Adipocyte (in vitro differentiated cells): ENCODE measurements at regions not wholly inside any gene's neighbourhood (a gene's known extent, or its start where the extent isn't known, plus 50 kb on each side); places are given as distances from the start of the nearest gene placed in this dataset.
"Not testable (repeated sequence)": the region's sequence is repeated elsewhere in the genome, so short reads cannot be mapped to it uniquely, and the experiment has no call there.

Experiments used
- DNase-seq: peaks from one replicate; pipeline ENCODE4 v3.0.0-alpha.2; 2015; ENCODE audit warnings: low read depth
- H3K27me3 ChIP-seq: replicated peaks from 2 replicates; pipeline ENCODE4 v1.7.0; 2013; ENCODE audit warnings: mild to moderate bottlenecking, low read length, moderate library complexity; ENCODE audit not compliant: control insufficient read depth, insufficient read depth
- H3K36me3 ChIP-seq: 2 replicates; pipeline ENCODE4 v1.7.0; 2013; ENCODE audit warnings: low read length, mild to moderate bottlenecking, moderate library complexity; ENCODE audit not compliant: control insufficient read depth, insufficient read depth, severe bottlenecking
- H3K4me1 ChIP-seq: 2 replicates; pipeline ENCODE4 v1.7.0; 2013; ENCODE audit warnings: mild to moderate bottlenecking, low read length, moderate library complexity; ENCODE audit not compliant: control insufficient read depth, insufficient read depth
- H3K4me3 ChIP-seq: 2 replicates; pipeline ENCODE4 v1.7.0; 2013; ENCODE audit warnings: mild to moderate bottlenecking, low read length, moderate library complexity
- H3K9ac ChIP-seq: 2 replicates; pipeline ENCODE4 v1.7.0; 2013; ENCODE audit warnings: mild to moderate bottlenecking, low read length, moderate library complexity
- H3K9me3 ChIP-seq: 2 replicates; pipeline ENCODE4 v1.7.0; 2013; ENCODE audit warnings: mild to moderate bottlenecking, low read length, moderate library complexity; ENCODE audit not compliant: control insufficient read depth

DNA sequence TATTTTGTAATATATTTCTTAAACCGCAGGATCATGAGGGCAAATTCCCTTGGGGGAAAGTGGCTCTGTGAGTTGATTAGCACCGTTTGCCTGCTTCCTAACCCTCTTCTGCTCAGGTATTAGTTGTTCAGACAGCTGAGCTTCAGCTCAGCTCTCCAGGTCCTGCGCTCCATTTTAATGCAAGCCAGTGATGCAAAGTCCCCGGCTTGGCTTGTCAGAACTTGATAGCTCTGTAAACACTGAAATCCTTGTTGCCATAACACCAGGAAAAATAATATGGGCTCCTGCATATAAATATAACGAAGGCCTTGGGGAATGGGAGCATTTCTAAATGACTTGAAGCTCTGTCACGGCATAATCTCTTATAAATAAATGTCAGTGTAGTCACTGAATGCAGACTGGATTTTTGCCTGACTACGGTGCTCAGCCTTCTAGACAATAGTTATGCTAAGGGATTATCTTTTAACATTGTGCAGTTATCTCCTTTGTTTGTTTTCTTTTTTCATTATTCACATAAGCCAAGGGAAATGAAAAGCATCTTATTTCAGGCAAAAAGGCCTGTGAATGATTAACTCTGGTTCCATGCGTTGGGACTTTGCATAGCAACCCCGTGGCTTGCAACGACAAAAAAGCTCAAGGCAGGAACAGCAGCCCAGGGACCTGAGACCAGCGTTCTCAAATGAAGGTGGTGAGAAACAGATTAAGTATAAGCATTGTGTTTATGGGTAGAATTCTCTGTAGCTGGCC is 253.2 kb downstream of the SPRY1 start:
- Histone ChIP-seq H3K9ac (peak overlapping the region; percentile 59), H3K4me1 (peaks cover 46% of the 10 kb centered on the region), H3K27me3 (no peaks in the 10 kb centered on the region), H3K9me3 (no peaks in the 10 kb centered on the region), H3K4me3 (peak overlapping the region; percentile 54), H3K36me3 (no peaks in the 10 kb centered on the region)
- DNase-seq = peak; percentile 96

DNA sequence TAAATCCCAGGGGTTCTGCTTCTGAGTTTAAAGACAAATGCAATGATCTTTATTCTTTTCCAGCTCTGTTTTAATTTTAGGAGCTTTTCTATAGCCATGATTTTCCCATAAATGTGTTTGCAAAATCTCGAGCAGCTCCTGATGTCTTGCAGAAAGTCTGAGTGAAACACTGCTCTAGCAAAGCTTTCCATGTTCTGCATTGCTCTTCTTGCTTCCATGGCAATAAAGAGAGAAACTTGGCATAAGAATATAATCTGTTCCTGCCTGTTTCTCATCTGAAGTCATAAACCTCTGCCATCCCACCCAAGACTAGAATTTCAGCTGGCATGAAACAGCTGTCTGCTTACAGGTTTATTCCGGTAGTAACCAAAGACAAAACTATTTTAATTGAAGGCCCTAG is 254.5 kb downstream of the SPRY1 start:
- Histone ChIP-seq H3K4me3 (peak overlapping the region; percentile 54), H3K36me3 (no peaks in the 10 kb centered on the region), H3K27me3 (no peaks in the 10 kb centered on the region), H3K4me1 (peaks cover 46% of the 10 kb centered on the region), H3K9ac (peak overlapping the region; percentile 17), H3K9me3 (peaks cover 8% of the 10 kb centered on the region)
- peak; percentile 84 for DNase-seq

DNA sequence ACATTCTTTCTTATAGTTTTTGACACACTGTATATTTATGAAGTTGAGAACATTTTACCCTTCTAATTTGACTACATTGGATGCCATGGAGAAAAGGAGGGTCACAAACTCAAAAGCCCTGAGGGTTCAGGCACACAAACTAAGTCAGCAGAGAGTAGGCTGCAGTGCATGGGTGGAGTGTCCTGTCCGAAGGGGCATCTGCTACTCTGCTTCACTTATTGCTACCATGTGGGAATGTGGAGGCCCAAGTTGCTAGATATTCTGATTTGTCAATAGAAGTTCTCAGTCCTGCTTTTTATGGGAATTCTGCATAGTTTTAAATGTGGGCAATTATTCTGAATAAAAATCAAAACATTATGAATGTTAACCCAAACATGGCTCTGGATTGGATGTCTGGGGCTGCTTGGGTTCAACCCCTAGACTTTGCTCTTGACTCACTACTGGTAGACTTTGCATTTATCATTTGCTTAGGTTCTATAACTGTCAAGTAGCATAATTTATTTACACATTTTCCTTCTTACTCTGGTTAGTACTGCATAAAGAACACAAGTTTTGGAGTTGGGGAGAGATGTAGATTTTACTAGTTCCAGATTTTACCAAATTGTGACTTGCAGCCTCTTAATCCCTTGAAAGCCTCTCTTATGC is 255.1 kb downstream of the SPRY1 start:
- H3K9ac ChIP-seq = no peak overlapping the region
- no peaks in the 10 kb centered on the region for H3K27me3 ChIP-seq
- H3K4me3 ChIP-seq = no peak overlapping the region
- no peaks in the 10 kb centered on the region for H3K36me3 ChIP-seq
- DNase-seq = peak; percentile 84
- peaks cover 14% of the 10 kb centered on the region for H3K9me3 ChIP-seq
- peaks cover 46% of the 10 kb centered on the region for H3K4me1 ChIP-seq

DNA sequence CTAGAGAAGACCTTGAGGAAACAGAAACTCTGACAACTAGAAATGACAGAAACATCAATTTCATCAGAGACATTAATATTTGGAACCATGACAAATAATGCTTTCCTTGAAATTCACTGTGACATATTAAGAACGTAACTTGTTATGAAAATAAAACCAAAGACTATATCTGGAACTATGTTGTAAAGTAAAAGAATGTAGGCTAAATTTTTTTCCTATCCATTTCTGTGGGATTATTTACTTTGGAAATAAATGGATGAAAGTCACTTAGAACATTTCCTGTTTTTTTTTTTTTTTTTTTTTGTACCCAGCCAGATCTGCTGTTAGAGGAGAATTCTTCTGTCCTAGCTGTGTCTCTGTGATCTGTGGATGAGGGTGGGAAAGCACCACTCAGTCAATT is 255.9 kb downstream of the SPRY1 start:
- Histone ChIP-seq H3K36me3 (no peaks in the 10 kb centered on the region), H3K4me1 (peaks cover 51% of the 10 kb centered on the region), H3K27me3 (no peaks in the 10 kb centered on the region), H3K9me3 (peaks cover 14% of the 10 kb centered on the region), H3K4me3 (no peak overlapping the region), H3K9ac (no peak overlapping the region)
- DNase-seq = peak; percentile 42

DNA sequence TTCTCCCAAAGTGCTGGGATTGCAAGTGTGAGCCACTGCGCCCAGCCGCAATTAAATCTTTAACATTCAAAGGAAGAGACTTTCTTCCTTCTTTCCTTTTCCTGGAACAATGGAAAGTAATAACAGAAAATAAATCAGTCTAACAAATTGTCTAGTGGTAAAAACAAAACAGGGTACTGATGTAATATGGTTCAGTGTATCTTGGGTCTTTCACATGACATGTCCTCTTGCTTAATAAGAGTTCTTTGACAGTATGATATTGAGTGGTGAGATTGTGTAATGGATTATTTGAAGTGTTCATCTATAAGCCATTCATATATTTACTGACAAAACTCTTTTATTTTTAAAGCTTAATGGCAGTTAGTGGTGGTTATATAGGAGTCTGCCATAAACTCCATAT is 256.6 kb downstream of the SPRY1 start:
- H3K36me3 ChIP-seq = no peaks in the 10 kb centered on the region
- H3K27me3 ChIP-seq = no peaks in the 10 kb centered on the region
- H3K9ac ChIP-seq = no peak overlapping the region
- H3K4me1 ChIP-seq = peaks cover 53% of the 10 kb centered on the region
- H3K4me3 ChIP-seq = no peak overlapping the region
- DNase-seq = no peak
- peaks cover 14% of the 10 kb centered on the region for H3K9me3 ChIP-seq

DNA sequence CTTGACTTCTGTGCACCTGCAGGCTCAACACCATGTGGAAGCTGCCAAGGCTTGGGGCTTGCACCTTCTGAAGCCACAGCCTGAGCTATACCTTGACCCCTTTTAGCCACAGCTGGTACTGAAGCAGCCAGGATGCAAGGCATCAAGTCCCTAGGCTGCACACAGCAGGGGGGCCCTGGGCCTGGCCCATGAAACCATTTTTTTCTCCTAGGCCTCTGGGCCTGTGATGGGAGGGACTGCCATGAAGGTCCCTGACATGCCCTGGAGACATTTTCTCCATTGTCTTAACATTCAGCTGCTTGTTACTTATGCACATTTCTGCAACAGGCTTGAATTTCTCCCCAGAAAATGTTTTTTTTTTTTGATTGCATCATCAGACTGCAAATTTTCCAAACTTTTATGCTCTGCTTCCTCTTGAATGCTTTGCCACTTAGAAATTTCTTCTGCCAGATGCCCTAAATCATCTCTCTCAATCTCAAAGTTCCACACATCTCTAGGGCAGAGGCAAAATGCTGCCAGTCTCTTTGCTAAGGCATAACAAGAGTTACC is 260.2 kb downstream of the SPRY1 start:
- H3K36me3 ChIP-seq, H3K9ac ChIP-seq, H3K27me3 ChIP-seq: not testable (repeated sequence)
- Histone ChIP-seq H3K9me3 (peaks cover 14% of the 10 kb centered on the region), H3K4me1 (peaks cover 27% of the 10 kb centered on the region), H3K4me3 (peak overlapping the region; percentile 54)
- peak; percentile 61 for DNase-seq

DNA sequence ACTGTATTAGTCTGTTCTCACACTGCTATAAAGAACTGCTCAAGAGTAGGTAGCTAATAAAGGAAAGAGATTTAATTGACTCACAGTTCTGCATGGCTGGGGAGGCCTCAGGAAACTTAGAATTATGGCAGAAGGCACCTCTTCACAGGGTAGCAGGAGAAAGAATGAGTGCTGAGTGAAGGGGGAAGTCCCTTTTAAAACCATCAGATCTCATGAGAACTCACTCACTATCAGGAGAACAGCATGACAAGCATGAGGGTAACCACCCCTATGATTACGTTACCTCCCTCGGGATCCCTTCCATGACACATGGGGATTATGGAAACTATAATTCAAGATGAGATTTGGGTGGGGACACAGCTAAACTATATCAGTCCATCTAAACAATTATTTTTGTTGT is 261.0 kb downstream of the SPRY1 start:
- not testable (repeated sequence) for H3K27me3 ChIP-seq, H3K9ac ChIP-seq, H3K36me3 ChIP-seq, H3K4me3 ChIP-seq, DNase-seq
- Histone ChIP-seq H3K4me1 (peaks cover 19% of the 10 kb centered on the region), H3K9me3 (peaks cover 14% of the 10 kb centered on the region)

DNA sequence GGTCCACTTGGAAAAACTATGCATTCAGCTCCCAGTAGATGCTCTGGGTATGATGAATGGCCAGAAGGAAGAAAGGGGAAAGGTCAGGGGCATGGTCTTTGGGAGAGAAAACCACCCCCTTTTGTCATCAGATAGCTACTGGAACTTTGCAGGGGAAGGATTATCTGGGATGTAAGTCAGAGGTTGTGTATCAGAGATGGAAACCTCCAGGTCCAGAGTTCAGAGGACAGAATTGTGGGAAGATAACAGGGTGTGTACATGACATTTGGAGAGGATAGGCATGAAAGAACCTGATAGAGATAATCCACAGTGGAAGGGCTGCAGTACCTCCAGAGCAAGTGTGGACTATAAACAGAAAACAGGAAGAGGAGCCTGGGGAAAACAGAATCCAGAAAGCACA is 262.7 kb downstream of the SPRY1 start:
- Histone ChIP-seq H3K4me1 (peaks cover 14% of the 10 kb centered on the region), H3K9me3 (peaks cover 14% of the 10 kb centered on the region), H3K36me3 (no peaks in the 10 kb centered on the region), H3K4me3 (no peak overlapping the region), H3K9ac (no peak overlapping the region), H3K27me3 (no peaks in the 10 kb centered on the region)
- DNase-seq = no peak

DNA sequence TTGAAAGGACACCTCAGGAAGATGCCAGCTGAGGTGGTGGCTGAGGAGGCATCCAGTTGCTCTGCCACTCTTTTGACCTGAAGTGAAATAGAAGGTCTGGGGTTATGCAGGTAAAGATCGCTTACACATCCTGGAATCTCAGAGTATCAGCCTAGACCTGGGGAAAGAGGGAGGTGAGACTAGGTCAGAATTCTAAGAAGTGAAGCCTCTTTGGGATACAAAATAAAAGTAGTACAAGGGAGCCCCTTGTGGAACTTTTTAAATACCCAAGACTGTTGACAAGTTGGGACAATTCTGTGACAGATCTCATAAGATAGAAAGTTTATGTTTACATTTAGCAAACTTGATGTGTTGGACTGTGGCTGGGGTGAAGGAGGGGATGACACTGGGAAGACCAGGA is 263.1 kb downstream of the SPRY1 start:
- H3K36me3 ChIP-seq = no peaks in the 10 kb centered on the region
- H3K9ac ChIP-seq = no peak overlapping the region
- no peak for DNase-seq
- no peak overlapping the region for H3K4me3 ChIP-seq
- H3K27me3 ChIP-seq = no peaks in the 10 kb centered on the region
- peaks cover 14% of the 10 kb centered on the region for H3K9me3 ChIP-seq
- peaks cover 14% of the 10 kb centered on the region for H3K4me1 ChIP-seq

DNA sequence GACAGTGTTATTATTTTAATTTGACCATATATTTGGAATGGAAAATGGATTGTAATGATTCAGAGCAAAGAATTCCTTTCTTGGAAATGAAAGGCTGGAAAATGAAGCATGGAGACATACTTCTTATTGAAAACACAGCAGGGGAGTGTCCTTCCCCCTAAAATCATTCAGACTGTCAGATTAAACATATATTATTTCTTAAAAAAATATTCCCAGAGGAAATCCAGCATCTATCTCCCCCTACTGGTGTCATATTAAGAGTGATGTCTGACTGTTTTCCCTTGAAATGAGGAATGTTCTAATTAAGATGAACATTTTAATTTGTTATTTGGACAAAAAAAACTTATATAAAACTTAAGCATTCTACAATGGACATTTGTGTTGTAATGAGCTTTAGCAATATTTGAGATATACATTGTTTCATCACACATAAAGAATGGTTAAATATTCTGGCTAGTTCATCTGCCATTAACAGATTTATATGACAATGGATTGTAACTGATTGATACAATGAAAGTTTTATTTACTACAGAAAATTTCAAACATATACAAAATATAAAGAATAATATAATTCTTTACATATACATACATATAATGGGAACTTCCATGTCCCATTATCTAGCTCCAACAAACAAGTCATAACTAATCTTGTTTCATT is 264.6 kb downstream of the SPRY1 start:
- peak; percentile 67 for DNase-seq
- Histone ChIP-seq H3K9ac (no peak overlapping the region), H3K9me3 (peaks cover 4% of the 10 kb centered on the region), H3K4me1 (peaks cover 14% of the 10 kb centered on the region), H3K27me3 (no peaks in the 10 kb centered on the region), H3K4me3 (no peak overlapping the region), H3K36me3 (no peaks in the 10 kb centered on the region)

DNA sequence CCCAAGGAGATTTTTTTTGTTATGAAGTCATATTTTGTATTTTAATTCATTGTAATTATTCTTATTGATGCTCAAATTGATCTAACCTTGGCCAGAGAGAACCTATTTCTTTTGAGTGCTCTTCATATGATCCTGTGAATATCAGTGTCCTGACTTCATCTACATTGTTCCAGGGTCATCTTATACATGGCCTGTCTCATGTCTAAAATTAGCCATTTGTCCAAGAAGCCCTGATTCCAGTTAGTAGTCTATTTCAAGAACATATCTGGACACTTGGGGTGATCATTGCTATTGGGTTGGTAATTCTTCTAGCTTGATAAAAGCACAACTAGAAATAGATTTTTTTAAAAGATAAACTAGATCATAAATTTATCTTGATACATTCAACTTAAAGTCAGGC is 266.2 kb downstream of the SPRY1 start:
- Histone ChIP-seq H3K9me3 (no peaks in the 10 kb centered on the region), H3K27me3 (no peaks in the 10 kb centered on the region), H3K4me3 (no peak overlapping the region)

More for the DNA sequence above, 266.2 kb downstream of the SPRY1 start:
- Histone ChIP-seq H3K4me1 (peaks cover 7% of the 10 kb centered on the region), H3K36me3 (no peaks in the 10 kb centered on the region), H3K9ac (no peak overlapping the region)
- no peak for DNase-seq
